ENCODE measurements at regions not wholly inside any gene's neighbourhood (a gene's known extent, or its start where the extent isn't known, plus 50 kb on each side); places are given as distances from the start of the nearest gene placed in this dataset.

DNA sequence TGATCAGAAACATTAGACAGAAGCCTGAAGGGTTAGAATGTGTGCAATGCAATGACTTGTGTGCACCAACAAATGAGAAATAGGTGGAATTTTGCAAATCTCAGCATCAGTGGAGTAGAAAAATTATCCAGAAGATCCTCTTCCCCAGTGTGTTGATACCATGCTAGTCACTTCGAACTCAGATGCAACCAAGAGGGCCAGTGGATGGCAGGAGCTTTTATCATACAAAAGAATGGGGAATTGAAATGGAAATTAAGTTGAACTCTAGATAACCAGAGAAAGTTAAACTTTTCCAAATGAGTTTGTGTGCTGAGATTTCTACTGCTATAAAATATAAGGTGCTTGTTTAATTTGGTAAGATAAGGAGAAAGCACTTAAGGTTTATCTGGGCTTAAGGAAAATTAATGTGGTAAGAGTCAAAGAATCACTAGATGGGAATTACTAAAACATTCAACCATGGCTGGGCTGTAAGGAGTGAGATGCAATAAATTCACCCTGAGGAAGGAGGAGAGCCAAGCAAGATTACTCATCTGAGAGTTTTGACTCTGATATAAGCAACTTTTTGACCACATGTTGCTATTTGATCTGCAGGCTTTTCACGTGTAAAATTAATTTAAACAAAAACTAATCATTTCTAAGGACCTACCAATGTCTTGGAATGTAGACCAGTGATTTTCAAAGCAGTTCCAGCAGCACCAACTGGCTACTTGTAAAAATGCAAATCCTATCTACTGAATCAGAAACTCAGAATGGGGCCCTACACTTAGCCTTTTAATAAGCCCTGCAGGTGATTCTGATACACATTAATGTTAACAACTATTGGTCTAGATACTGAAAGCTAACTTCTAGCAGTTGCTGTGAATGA lies 113.2 kb downstream of the CDC14C start:
- TF ChIP-seq CREB1 (CRISPR knock-in tag; IDR thresholded peaks at IDR 0.05) (no peak), ELF4 (CRISPR knock-in tag; IDR thresholded peaks at IDR 0.05; ENCODE audit: low read depth) (no peak)
- TF ChIP-seq, protein P1, sequence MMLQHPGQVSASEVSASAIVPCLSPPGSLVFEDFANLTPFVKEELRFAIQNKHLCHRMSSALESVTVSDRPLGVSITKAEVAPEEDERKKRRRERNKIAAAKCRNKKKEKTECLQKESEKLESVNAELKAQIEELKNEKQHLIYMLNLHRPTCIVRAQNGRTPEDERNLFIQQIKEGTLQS (CRISPR knock-in tag; conservative IDR thresholded peaks at IDR 0.05), result no peak
